HG02678 (cell line): ENCODE measurements at regions not wholly inside any gene's neighbourhood (a gene's known extent, or its start where the extent isn't known, plus 50 kb on each side); places are given as distances from the start of the nearest gene placed in this dataset.
"Not testable (repeated sequence)": the region's sequence is repeated elsewhere in the genome, so short reads cannot be mapped to it uniquely, and the experiment has no call there.

Source experiments
- ATAC-seq: cut with Tn5 transposase; IDR thresholded peaks from one replicate; pipeline ENCODE4 v1.9.1; 2021; ENCODE audit warnings: mild to moderate bottlenecking, moderate library complexity; ENCODE audit not compliant: unreplicated experiment

- ATAC-seq = no peak
These were observed 461.6 kb downstream of the PREX1 start for GRCh38 chr20:48366230-48366629.

- no peak for ATAC-seq
These were observed 462.9 kb downstream of the PREX1 start for GRCh38 chr20:48364688-48365421.

- no peak for ATAC-seq
These were observed 463.7 kb downstream of the PREX1 start for GRCh38 chr20:48364055-48364454.

- ATAC-seq = peak; percentile 50
These were observed 467.3 kb downstream of the PREX1 start for GRCh38 chr20:48360342-48360975.

- peak; percentile 80 for ATAC-seq
These were observed 468.0 kb downstream of the PREX1 start for GRCh38 chr20:48359692-48360341.

GRCh38 chr20:48359055-48359390 is 468.8 kb downstream of the PREX1 start:
- not testable (repeated sequence) for ATAC-seq

- ATAC-seq = no peak
These were observed 469.4 kb downstream of the PREX1 start for GRCh38 chr20:48358176-48359054.

GRCh38 chr20:48357714-48358113 is 470.1 kb downstream of the PREX1 start:
- ATAC-seq = no peak

- no peak for ATAC-seq
These were observed 472.9 kb downstream of the PREX1 start for GRCh38 chr20:48354903-48355302.

- ATAC-seq = no peak
These were observed 473.4 kb downstream of the PREX1 start for GRCh38 chr20:48354320-48354876.

- no peak for ATAC-seq
These were observed 475.2 kb downstream of the PREX1 start for GRCh38 chr20:48352628-48353027.

- no peak for ATAC-seq
These were observed 475.8 kb downstream of the PREX1 start for GRCh38 chr20:48352042-48352441.

- ATAC-seq = no peak
These were observed 477.3 kb downstream of the PREX1 start for GRCh38 chr20:48350313-48350988.

GRCh38 chr20:48349656-48350055 is 478.1 kb downstream of the PREX1 start:
- ATAC-seq = no peak

GRCh38 chr20:48348022-48348421 is 479.8 kb downstream of the PREX1 start:
- ATAC-seq = no peak

GRCh38 chr20:48342822-48343513 is 484.8 kb downstream of the PREX1 start:
- no peak for ATAC-seq

- ATAC-seq = no peak
These were observed 486.9 kb downstream of the PREX1 start for GRCh38 chr20:48340883-48341281.

GRCh38 chr20:48339986-48340882 is 487.6 kb downstream of the PREX1 start:
- no peak for ATAC-seq
